Kidney glomerular epithelial cell (primary cell): ENCODE measurements at regions not wholly inside any gene's neighbourhood (a gene's known extent, or its start where the extent isn't known, plus 50 kb on each side); places are given as distances from the start of the nearest gene placed in this dataset.

Source experiments
- DNase-seq: peaks from one replicate; lab custom pipeline; 2025; lab: John Stamatoyannopoulos, UW

DNA sequence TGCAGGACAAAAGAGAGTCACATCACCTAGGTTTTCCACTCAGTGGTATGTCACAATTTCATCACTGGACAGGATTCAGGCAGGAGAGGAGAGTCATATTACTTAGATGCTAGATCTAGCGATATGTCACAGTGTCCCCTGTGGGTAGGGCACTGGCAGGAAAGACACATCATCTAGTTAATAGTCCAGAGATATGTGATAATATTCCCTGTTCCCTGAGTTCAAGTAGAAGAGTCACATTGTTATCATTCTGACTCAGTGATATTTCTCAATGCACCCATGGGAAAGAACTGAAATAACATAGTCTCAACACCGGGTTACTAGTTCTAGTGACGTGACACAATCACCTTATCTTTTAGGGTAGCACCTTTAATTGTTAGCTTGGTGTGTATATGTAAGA, 944.0 kb upstream of the TSPY4 start:
- no peak for DNase-seq

DNA sequence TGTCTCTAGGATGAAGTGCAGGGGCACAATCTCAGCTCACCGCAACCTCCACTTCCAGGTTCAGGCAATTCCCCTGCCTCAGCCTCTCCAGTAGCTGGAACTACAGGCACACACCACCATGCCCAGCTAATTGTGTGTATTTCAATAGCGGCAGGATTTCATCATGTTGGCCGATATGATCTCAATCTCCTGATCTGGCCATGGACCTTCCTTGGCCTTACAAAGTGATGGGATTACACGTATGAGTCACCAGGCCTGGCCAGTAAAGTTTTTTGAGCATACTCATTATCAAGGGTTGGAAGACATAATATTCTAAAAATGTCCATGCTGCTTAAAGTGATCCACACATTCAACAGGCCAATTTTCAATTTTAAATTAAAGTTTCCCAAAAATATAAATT, 914.4 kb upstream of the TSPY4 start:
- DNase-seq, result no peak

DNA sequence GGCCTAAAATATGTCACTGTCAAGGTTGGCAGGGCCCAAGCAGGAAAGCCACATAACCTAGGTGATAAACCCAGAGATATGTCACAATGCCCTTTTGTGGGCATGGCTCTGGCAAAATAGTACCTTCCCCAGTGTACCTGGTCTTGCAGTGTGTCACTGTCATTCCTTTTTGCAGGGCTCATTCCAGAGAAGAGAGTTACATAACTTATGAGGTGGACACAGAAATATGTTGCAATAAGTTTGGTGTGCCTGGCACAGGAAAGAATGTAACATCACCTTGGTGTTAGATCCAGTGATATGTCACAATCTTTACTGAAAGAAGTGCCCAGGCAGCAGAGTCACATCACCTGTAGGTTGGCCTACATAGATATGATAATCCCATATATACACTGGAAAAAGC, 910.8 kb upstream of the TSPY4 start:
- DNase-seq, result no peak

DNA sequence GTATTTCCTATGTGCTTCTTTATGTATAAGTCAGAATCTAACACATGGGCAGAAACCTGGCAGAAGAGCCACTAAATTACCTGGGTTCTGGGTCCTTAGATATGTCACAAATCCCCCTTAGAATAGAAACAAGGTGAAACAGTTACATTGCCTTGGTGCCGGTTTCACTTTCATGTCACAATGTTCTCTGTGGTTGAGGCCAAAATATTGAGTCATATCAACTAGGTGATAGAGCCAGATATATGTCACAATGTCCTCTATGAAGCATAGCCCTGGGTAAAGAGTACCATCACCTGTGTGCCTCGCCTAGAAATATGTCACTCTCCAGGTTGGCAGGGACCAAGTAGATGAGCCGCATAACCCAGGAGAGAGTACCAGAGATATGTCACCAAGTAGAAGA, 899.8 kb upstream of the TSPY4 start:
- DNase-seq, result no peak

DNA sequence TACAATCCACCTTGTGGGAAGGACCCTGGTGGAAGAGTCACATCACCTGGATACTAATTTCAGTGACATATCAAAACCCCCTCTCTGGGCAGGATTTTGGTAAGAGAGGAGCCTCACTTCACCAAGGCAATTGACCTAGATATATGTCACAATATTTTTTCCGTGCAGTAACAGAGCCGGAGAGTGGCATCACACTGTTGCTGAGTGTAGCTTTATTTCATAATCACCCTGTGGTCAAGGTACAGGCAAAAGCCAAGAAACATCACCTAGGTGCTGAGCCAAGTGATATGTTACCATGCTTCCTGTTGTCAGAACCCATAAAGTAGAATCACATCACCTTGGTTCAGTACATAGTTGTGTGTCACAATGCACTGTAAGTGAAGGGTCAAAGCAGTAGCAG, 895.2 kb upstream of the TSPY4 start:
- no peak for DNase-seq

GRCh38 chrY:8452963-8453362, 884.3 kb upstream of the TSPY4 start:
- DNase-seq, result no peak

GRCh38 chrY:8466813-8467212, 870.5 kb upstream of the TSPY4 start:
- no peak for DNase-seq

DNA sequence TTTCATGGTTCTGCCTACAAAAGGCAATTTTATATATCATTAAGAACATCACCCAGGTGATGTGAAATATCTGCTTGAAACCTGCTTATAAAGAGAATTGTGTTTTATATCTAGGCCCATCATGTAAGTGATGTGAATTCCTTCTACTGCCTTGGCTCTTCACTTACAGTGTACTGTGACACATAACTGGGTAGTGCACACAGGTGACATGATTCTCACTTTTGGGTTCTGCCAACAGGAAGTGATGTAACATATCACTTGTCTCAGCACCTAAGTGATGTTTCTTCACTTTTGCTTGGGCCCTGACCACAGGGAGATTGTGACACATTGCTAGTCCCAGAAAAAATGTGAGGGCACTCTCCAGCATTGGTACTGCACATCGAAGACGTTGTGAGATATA, 867.0 kb upstream of the TSPY4 start:
- DNase-seq, result no peak

DNA sequence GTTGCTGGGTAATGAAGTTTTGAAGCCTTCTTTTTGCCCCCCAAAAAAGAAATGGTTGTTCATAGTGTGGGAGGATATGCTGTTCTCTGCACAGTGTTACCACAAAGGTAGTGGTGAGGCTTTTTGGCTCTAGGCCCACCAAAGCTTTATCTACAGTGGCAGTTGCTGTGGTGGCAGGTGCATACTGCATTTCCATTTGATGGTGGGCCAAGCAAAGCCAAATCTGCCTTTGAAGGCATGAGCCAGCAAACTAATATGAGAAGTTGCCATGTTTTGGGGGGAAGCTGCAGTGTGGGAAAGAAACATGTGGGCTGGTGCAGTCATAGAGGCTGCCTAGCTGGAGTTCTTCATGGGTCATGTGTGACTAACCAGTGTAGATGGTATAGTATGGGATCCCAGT, 858.1 kb upstream of the TSPY4 start:
- DNase-seq, result no peak

DNA sequence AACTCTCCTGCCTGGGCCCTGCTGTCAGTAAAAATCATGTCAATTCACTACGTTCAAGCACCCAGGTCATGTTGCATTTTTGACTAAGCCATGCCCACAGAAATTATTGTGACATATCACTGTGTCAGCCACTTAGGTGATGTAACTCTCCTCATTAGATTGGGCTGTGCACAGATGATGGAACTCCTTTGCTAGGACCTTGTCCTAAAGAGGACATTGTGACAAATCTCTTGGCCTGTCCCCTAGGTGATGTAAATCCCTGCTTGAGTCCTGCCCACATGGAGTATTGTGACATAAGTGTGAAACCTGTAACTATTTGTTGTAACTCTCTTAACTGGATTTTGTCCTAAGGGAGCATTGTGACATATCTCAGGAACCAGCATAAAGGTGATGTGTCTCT, 848.3 kb upstream of the TSPY4 start:
- DNase-seq, result no peak

- no peak for DNase-seq
Measured at GRCh38 chrY:8489880-8490630, 847.2 kb upstream of the TSPY4 start.

DNA sequence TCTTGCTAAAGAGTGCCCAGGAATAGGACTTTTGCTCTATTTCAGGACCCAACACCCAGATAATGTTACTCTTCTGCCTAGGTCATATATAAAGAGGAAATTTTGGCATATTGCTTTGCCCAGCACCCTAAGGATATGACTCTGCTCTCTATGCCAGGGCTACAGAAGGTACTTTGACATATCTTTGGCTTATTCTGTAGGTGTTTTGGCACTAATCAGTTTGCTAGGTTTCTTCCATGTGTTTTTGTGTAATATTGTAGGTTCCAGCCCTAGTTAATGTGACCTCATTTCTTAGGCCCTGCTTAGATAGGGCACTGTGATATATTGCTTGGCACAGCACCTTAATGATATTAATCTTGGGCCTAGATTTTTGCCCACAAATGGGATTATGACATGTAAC, 842.9 kb upstream of the TSPY4 start:
- no peak for DNase-seq

DNA sequence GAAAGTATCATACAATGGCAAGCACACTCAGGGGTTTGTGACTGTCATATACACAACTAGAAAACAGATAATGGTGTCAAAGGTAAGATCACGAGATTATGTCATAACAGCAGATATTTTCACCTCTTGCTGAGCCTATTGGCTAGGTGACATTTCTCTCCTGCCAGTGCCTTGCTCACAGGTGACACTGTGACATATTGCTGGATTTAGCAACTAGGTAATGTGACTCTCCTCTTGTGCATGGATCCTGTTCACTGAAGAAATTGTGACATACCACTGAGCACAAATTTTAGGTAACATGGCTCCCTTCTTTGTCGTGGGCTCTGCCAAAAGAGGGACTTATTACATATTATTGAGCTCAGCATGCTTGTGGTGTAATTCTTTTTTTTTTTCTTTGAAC, 842.0 kb upstream of the TSPY4 start:
- DNase-seq, result no peak

DNA sequence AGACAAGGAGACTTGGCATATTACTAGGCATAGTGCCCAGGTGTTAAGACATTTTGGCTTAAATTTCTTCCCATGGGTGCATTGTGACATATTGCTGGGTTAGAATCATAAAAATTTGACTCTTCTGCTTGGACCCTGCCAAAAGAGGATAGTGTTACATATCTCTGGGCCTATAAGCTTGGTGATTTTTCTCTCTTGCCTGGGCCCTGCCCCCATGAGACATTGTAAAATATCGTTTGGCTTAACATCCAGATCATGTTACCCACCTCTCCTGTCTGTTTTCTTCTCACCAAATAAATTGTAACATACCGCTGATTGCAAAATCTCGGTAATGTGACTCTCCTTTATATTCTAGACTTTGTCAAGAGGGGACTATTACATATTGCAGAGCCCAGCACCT, 836.4 kb upstream of the TSPY4 start:
- DNase-seq, result no peak

DNA sequence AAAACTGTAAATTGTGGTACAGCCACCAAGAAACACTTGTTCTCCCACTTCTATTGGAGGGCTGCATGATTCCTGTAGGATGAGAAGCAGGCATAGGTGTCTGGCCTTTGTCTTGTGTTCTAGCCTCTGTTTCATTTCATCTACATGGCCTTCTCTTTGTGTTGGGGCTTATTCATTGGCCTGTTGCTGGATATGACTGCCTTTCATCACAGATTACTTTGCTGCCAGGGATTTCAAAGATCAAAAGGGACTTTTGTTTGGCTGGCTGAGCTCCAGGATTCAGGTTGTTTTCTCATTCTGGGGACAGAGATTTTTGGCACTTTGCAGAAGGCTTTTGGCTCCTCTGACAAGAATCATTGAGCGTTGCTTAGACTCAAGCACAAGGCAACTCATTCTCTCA, 803.8 kb upstream of the TSPY4 start:
- no peak for DNase-seq

- DNase-seq, result no peak
Measured at GRCh38 chrY:8535704-8536103, 801.6 kb upstream of the TSPY4 start.

DNA sequence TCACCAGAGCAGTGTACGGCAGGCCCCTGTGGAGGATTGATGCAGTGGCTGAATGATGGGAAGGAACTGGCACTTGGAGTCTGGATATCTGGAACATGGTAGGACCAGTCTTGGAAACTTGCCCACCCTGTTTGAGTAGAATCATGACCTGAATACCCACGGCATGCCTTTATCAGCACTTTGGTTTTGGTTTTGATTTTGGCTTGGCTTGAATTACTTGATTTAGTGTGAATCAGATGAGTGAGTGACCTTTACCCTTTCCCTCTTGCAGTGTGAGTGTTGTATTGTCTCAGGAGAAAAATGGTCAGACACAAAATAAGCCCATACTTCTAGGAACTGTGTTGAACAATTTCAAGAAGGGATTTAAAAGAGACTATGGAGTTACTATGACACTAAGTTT, 801.0 kb upstream of the TSPY4 start:
- DNase-seq, result peak; percentile 2

GRCh38 chrY:8541306-8541705, 796.0 kb upstream of the TSPY4 start:
- DNase-seq, result no peak

GRCh38 chrY:8544715-8545114, 792.5 kb upstream of the TSPY4 start:
- no peak for DNase-seq

- peak; percentile 13 for DNase-seq
Measured at GRCh38 chrY:8547931-8548330, 789.3 kb upstream of the TSPY4 start.

GRCh38 chrY:8551323-8551722, 785.9 kb upstream of the TSPY4 start:
- no peak for DNase-seq

GRCh38 chrY:8552168-8552805, 785.0 kb upstream of the TSPY4 start:
- DNase-seq, result no peak

- DNase-seq, result no peak
Measured at GRCh38 chrY:8553614-8554013, 783.6 kb upstream of the TSPY4 start.

DNA sequence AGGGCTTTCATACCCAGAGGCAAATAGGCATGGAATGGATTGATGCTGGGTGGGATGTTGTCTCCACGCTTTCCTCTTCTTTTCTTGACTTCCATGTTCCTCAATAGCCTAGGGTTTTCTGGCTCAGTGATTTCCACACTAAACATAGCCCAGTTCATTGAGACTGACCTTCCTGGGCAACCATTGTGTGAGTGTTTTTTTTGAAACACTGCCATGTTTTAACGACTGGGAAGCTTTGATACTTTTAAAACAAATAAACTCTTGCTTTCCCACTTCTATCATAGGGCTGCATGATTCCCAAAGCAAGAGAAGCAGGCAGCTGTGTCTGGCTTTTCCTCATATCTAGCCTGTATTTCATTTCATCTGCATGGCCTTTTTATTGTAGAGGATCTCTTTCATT, 775.9 kb upstream of the TSPY4 start:
- no peak for DNase-seq
